Renal cortical epithelial cell (primary cell): ENCODE measurements at regions not wholly inside any gene's neighbourhood (a gene's known extent, or its start where the extent isn't known, plus 50 kb on each side); places are given as distances from the start of the nearest gene placed in this dataset.
A peak's percentile ranks its signal among the peaks of the same experiment; 100 is the strongest.
"Not testable (repeated sequence)": the region's sequence is repeated elsewhere in the genome, so short reads cannot be mapped to it uniquely, and the experiment has no call there.

Experiments
- DNase-seq: peaks from one replicate; pipeline ENCODE4 v3.0.0-alpha.2; 2011; ENCODE audit warnings: low read depth

- no peak for DNase-seq
These were observed 410.3 kb upstream of the RGMB start for GRCh38 chr5:98363157-98363556.

GRCh38 chr5:98364549-98364948 is 408.9 kb upstream of the RGMB start:
- DNase-seq, result no peak

- no peak for DNase-seq
These were observed 408.3 kb upstream of the RGMB start for GRCh38 chr5:98365126-98365525.

GRCh38 chr5:98368141-98368540 is 405.3 kb upstream of the RGMB start:
- no peak for DNase-seq

- no peak for DNase-seq
These were observed 401.1 kb upstream of the RGMB start for GRCh38 chr5:98372351-98372750.

- no peak for DNase-seq
These were observed 381.4 kb upstream of the RGMB start for GRCh38 chr5:98391921-98392625.

- DNase-seq, result not testable (repeated sequence)
These were observed 380.3 kb upstream of the RGMB start for GRCh38 chr5:98393205-98393604.

GRCh38 chr5:98397081-98397480 is 376.4 kb upstream of the RGMB start:
- DNase-seq, result no peak

GRCh38 chr5:98398465-98398864 is 375.0 kb upstream of the RGMB start:
- no peak for DNase-seq

GRCh38 chr5:98401656-98402055 is 371.8 kb upstream of the RGMB start:
- DNase-seq, result no peak

- no peak for DNase-seq
These were observed 371.3 kb upstream of the RGMB start for GRCh38 chr5:98402130-98402529.

- no peak for DNase-seq
These were observed 370.3 kb upstream of the RGMB start for GRCh38 chr5:98403131-98403530.

- peak; percentile 91 for DNase-seq
These were observed 358.5 kb upstream of the RGMB start for GRCh38 chr5:98414938-98415337.

GRCh38 chr5:98415663-98416062 is 357.8 kb upstream of the RGMB start:
- DNase-seq, result no peak

GRCh38 chr5:98416541-98416940 is 356.9 kb upstream of the RGMB start:
- DNase-seq, result peak; percentile 19

- no peak for DNase-seq
These were observed 353.6 kb upstream of the RGMB start for GRCh38 chr5:98419825-98420224.

GRCh38 chr5:98424681-98425450 is 348.6 kb upstream of the RGMB start:
- no peak for DNase-seq

GRCh38 chr5:98425640-98426039 is 347.8 kb upstream of the RGMB start:
- no peak for DNase-seq

- peak; percentile 37 for DNase-seq
These were observed 344.7 kb upstream of the RGMB start for GRCh38 chr5:98428806-98429205.

GRCh38 chr5:98432378-98432777 is 341.1 kb upstream of the RGMB start:
- no peak for DNase-seq

- no peak for DNase-seq
These were observed 340.4 kb upstream of the RGMB start for GRCh38 chr5:98433022-98433421.

- DNase-seq, result no peak
These were observed 339.8 kb upstream of the RGMB start for GRCh38 chr5:98433673-98434072.

- DNase-seq, result no peak
These were observed 336.8 kb upstream of the RGMB start for GRCh38 chr5:98436667-98437066.
